Activated CD4-positive, alpha-beta T cell treated with anti-CD3 and anti-CD28 coated beads, Interleukin-2, Interleukin-6, amounts not matched to agents 100 ng/mL and 50 ng/mL, durations not matched to agents 16 hours and 8 hours (primary cell): ENCODE measurements at regions not wholly inside any gene's neighbourhood (a gene's known extent, or its start where the extent isn't known, plus 50 kb on each side); places are given as distances from the start of the nearest gene placed in this dataset.

Source experiments
- DNase-seq: peaks from one replicate; pipeline ENCODE4 v3.0.0-alpha.2; 2020

GRCh38 chr1:14220811-14221210 is 377.7 kb upstream of the KAZN start:
- no peak for DNase-seq

- DNase-seq, result no peak
Observed at GRCh38 chr1:14222086-14222485, 376.4 kb upstream of the KAZN start.

DNA sequence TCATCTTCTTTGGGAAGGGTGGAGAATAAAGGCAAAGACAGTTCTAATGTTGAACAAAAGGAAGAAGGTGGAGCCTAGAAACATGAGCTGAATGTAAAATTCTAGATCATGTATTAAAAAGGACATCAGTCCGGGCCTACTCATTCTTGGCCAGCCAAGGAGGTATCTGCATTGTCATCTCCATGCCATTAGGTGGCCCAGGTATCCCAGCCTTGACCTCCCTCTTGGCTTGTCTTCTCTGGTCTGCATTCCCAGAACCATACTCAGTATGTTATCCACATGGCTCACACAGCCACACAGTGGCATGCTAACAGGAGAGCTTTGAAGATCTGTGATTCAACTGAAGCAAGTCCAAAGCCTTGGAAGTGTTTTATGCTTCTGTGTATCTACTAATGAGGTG is 369.8 kb upstream of the KAZN start:
- DNase-seq, result no peak

- DNase-seq, result no peak
Observed at GRCh38 chr1:14233510-14233909, 365.0 kb upstream of the KAZN start.

DNA sequence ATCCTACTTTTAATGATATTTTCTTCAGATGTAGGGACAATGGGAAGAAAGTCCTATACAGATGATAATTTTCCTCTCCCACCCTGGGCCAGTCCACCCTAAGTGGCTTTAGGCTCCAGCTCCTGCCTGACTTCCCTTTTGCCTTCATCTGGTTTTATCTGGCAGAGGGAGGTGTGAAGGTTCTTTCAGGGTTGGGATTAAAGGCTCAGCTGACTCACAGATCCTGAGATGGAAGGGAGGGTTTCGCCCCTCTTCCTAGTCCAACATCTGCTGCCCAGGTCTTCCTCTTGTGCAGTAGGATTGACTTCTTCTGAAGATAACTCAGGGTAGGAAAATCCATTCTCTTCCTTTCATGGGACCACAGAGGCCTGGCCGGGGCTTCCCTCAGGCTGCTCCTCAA is 362.4 kb upstream of the KAZN start:
- DNase-seq, result no peak

DNA sequence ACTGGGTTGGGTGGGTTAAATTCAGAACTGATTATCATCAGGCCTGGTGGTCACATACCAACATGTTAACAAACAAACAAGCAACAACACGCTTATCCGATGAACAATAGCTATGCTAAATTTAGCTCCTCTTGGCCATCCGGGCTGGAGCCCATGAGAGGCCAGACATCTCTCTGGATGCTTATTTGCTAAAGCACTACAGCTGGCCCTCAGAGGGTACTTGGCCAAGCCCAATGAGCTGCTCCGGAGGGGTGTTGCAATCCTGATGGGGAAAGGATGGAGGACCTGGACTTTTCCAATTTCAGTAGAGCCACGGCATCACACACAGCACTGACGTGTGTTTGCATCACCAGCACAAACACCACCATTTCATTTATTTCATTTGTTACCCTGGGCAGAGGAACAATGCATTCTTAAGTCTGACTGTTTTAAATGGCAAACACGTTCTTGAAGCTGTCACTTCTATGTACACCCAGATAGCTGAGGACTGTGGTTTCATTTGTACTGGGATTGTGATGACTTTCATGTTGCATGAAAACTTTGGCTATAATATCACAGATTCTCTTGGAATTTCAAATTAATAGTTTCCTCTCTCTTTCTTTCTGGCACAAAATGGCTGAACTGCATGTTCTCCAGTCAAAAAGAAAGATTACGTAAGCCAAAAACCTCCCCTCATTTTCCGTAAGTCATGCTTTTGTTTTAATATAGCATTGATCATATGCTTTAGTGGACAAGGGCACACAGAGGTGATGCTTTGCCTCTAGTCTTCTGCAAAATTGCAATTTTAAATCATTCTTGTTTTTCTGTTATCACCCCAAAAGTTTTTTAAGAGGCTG is 359.8 kb upstream of the KAZN start:
- DNase-seq, result no peak

- no peak for DNase-seq
Observed at GRCh38 chr1:14240265-14240664, 358.2 kb upstream of the KAZN start.

GRCh38 chr1:14242123-14242522 is 356.4 kb upstream of the KAZN start:
- DNase-seq, result no peak

DNA sequence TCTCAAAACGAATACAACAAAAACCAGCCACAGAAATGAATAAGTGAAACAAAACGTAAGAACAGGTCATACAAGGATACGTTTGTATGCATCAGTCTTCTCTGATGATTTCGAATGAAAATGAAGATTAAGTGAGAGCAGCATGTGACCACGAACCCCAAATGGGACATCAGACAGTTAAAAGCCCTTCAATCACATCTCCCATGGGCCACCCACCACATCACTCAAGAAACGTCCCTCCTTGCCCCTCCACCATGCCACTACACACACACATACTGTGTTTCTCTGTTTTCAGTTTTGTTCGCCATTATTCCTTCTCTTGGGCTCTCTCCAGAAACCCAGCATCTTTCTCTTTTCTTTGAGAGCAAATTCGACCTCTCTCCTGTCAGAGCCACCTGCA is 355.6 kb upstream of the KAZN start:
- no peak for DNase-seq

- DNase-seq, result no peak
Observed at GRCh38 chr1:14245954-14246353, 352.5 kb upstream of the KAZN start.

- no peak for DNase-seq
Observed at GRCh38 chr1:14246471-14246870, 352.0 kb upstream of the KAZN start.

- DNase-seq, result no peak
Observed at GRCh38 chr1:14247666-14248065, 350.8 kb upstream of the KAZN start.

DNA sequence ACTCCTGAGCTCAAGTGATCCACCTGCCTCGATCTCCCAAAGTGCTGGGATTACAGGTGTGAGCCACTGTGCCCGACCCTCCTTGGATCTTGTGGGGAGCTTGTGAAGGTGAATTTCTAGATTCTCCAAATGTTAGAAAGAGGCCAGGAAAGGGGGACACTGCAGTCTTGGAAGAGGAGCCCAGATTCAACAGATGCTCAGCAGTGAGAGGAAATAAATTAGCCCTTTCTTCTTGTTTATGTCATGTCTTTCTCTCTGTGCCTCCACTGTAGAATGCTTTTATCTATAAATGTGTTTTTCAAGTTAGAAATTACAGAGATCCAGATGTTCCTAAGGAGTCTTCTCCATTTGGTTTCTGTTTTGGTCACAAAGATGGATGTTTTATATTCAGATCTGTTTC is 346.6 kb upstream of the KAZN start:
- no peak for DNase-seq

- no peak for DNase-seq
Observed at GRCh38 chr1:14253676-14254075, 344.8 kb upstream of the KAZN start.

DNA sequence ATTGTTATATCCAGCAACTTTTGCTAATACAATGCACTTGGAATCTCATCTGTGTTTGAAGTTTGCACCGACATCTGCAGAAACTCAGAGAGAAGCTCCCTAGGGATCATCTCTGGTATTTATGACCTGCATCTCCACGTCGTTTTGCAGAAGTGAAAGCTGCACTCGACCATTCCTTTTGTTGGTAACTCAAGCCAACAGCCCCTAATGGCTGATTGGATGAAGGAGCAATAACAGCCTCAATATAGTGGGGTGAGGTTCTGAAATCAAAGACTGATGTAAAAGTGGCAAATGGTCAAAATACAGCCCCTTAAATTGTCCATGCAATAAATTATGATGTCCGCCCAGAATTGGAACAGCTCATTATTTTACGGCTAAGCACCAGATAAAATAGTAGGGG is 344.2 kb upstream of the KAZN start:
- DNase-seq, result no peak

- no peak for DNase-seq
Observed at GRCh38 chr1:14255233-14255632, 343.3 kb upstream of the KAZN start.

GRCh38 chr1:14255711-14256110 is 342.8 kb upstream of the KAZN start:
- no peak for DNase-seq

DNA sequence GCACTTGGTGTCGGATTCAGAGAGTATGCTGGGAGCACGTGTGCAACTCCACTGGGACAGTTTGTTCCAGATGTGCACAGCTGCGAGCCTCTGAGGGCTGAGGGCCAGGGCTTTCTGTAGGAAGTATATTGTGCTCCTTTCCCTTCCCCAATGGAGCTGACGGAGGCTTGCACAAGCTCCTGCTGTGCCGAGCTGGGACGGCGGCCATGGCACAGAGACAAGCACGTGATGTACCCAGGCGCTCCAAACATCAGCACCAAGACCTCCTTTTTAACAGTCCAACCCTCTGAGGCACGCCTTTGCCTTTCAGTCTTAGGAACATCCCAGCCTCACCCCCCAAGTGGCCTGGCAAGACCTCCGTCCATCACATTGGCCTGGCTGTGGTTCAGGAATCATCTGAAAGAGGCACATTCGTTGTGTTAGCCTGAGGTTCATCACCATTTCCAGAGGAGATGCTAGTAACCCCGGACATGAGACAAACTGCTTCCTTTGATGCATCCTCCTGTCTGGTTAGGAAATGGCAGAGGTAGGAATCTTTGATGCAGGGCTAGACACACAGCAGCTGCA is 339.2 kb upstream of the KAZN start:
- no peak for DNase-seq

- no peak for DNase-seq
Observed at GRCh38 chr1:14260480-14260879, 338.0 kb upstream of the KAZN start.

GRCh38 chr1:14261395-14261794 is 337.1 kb upstream of the KAZN start:
- no peak for DNase-seq

GRCh38 chr1:14262637-14263036 is 335.8 kb upstream of the KAZN start:
- DNase-seq, result no peak

DNA sequence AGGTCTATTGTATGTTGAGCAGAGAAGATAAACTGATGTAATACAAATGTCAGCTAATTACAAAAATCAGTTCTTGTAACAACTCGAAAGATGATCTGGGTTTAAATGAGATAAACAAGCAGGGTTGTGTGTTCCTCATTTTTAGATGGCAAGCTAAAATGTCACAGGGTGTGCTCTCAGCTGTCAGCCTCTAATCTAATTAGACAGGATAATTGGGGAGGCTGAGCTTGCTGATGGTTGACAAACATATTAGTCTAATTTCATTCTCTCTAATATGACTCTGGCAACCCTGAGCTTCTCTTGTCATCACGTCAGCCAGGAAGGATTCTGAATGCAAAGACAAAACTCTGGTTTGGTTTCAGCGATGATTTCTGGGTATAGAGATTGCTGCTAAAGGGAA is 335.3 kb upstream of the KAZN start:
- DNase-seq, result no peak

- no peak for DNase-seq
Observed at GRCh38 chr1:14263671-14264070, 334.8 kb upstream of the KAZN start.

DNA sequence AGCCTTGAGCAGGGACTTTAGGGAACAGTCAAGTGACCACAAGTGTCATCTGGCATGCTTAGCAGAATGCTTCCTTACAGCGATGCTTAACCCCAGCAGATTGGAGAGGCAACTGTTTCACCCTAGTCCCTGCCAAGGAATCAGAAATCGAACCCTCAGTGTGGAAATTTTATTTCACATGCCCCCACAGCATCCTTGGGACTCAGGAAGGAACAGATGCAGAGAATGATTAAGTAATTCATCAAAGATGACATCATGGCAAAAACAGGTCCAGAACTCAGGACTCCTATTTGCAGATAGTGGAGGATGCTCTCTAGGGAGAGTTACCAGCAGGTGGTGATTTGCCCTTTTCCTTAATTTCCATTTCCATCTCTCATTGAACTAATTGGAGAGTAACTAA is 333.0 kb upstream of the KAZN start:
- DNase-seq, result no peak

DNA sequence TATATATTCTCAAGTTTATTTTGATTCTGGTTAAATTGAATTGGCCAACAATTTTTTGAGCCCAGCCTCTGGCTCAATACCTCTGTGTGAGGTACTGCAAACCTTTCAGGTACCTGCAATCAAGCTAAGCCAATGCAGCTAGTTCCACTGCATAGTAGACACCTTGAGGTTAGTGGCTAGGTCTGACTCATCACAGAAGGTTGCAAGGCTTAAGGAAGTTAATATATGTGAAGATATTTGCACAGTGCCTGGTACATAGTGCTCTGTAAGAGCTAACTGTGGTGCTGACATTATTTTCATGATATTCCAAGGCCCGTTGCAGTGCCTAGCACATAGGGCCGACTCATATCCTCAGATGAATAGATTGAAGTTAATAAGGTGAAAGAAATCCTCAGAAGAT is 330.5 kb upstream of the KAZN start:
- no peak for DNase-seq
